NOMO-1 treated with DMSO at 0.1 percent for 48 hours (cell line): ENCODE measurements at regions not wholly inside any gene's neighbourhood (a gene's known extent, or its start where the extent isn't known, plus 50 kb on each side); places are given as distances from the start of the nearest gene placed in this dataset.
A peak's percentile ranks its signal among the peaks of the same experiment; 100 is the strongest.

Source experiments
- DNase-seq: peaks from one replicate; lab custom pipeline; 2025; ENCODE audit not compliant: unreplicated experiment; lab: John Stamatoyannopoulos, UW

GRCh38 chr2:43171789-43172188 is 54.6 kb downstream of the ZFP36L2 start:
- DNase-seq, result no peak

- no peak for DNase-seq
Observed at GRCh38 chr2:43170405-43171105, 55.9 kb downstream of the ZFP36L2 start.

- DNase-seq, result peak; percentile 55
Observed at GRCh38 chr2:43169987-43170386, 56.4 kb downstream of the ZFP36L2 start.

- DNase-seq, result peak; percentile 56
Observed at GRCh38 chr2:43169099-43169945, 57.1 kb downstream of the ZFP36L2 start.

GRCh38 chr2:43168016-43168369 is 58.4 kb downstream of the ZFP36L2 start:
- DNase-seq, result no peak

GRCh38 chr2:43165378-43166069 is 60.9 kb downstream of the ZFP36L2 start:
- DNase-seq, result no peak

- DNase-seq, result no peak
Observed at GRCh38 chr2:43164686-43165085, 61.7 kb downstream of the ZFP36L2 start.

GRCh38 chr2:43163584-43164270 is 62.7 kb downstream of the ZFP36L2 start:
- DNase-seq, result no peak

GRCh38 chr2:43162511-43162776 is 64.0 kb downstream of the ZFP36L2 start:
- DNase-seq, result no peak

GRCh38 chr2:43161650-43162510 is 64.5 kb downstream of the ZFP36L2 start:
- no peak for DNase-seq

GRCh38 chr2:43160778-43161177 is 65.6 kb downstream of the ZFP36L2 start:
- no peak for DNase-seq

GRCh38 chr2:43159797-43160196 is 66.6 kb downstream of the ZFP36L2 start:
- DNase-seq, result no peak

- DNase-seq, result peak; percentile 77
Observed at GRCh38 chr2:43158259-43158880, 68.0 kb downstream of the ZFP36L2 start.

- no peak for DNase-seq
Observed at GRCh38 chr2:43157506-43158246, 68.7 kb downstream of the ZFP36L2 start.

GRCh38 chr2:43155851-43156411 is 70.5 kb downstream of the ZFP36L2 start:
- DNase-seq, result no peak

GRCh38 chr2:43154685-43155084 is 71.7 kb downstream of the ZFP36L2 start:
- DNase-seq, result no peak

GRCh38 chr2:43152741-43153647 is 73.4 kb downstream of the ZFP36L2 start:
- no peak for DNase-seq

GRCh38 chr2:43152186-43152585 is 74.2 kb downstream of the ZFP36L2 start:
- no peak for DNase-seq
